ENCODE measurements at regions not wholly inside any gene's neighbourhood (a gene's known extent, or its start where the extent isn't known, plus 50 kb on each side); places are given as distances from the start of the nearest gene placed in this dataset.

- Histone ChIP-seq H3K4me1 (ENCODE audit: control insufficient read depth, insufficient read depth, low read length) (no peaks in the 10 kb centered on the region), H3K4me3 (ENCODE audit: low read length) (no peak overlapping the region), H3K9me3 (ENCODE audit: control insufficient read depth, low read length) (no peaks in the 10 kb centered on the region), H3K27ac (ENCODE audit: low read depth, low read length) (no peak overlapping the region), H3K27me3 (ENCODE audit: control insufficient read depth, insufficient read depth, low read length, poor library complexity, severe bottlenecking) (no peaks in the 10 kb centered on the region), H3K9ac (ENCODE audit: extremely low read depth, low read length, poor library complexity, severe bottlenecking) (no peak overlapping the region), H3K36me3 (ENCODE audit: control insufficient read depth, insufficient read depth, low read length) (no peaks in the 10 kb centered on the region)
- peak; percentile 93 for DNase-seq
- H3K9me3 Mint-ChIP-seq, result no peaks in the 10 kb centered on the region
- 66 to 100% methylated on average over 2 to 4 of the region's 4 CpGs for WGBS, 2 experiments (ENCODE audit: insufficient coverage in 1 of 2, insufficient read length in 1 of 2)
- no peak overlapping the region for H3K27ac Mint-ChIP-seq
- peaks cover 10% of the 10 kb centered on the region for H3K27me3 Mint-ChIP-seq (ENCODE audit: insufficient read depth)
- peak; percentile 89 for TF ChIP-seq CTCF (conservative IDR thresholded peaks at IDR 0.05)
- H3K4me1 Mint-ChIP-seq, result no peaks in the 10 kb centered on the region
- H3K36me3 Mint-ChIP-seq (ENCODE audit: low read depth), result no peaks in the 10 kb centered on the region
- H3K4me3 Mint-ChIP-seq, result no peak overlapping the region
These were observed 616.6 kb upstream of the FSHR start for GRCh38 chr2:49770919-49771318.

GRCh38 chr2:49767316-49767715 lies 613.0 kb upstream of the FSHR start:
- H3K27me3 ChIP-seq (ENCODE audit: control insufficient read depth, insufficient read depth, low read length, poor library complexity, severe bottlenecking), result no peaks in the 10 kb centered on the region
- H3K9me3 ChIP-seq (ENCODE audit: control insufficient read depth, low read length), result no peaks in the 10 kb centered on the region
- no peaks in the 10 kb centered on the region for H3K4me1 ChIP-seq (ENCODE audit: control insufficient read depth, insufficient read depth, low read length)
- H3K4me3 ChIP-seq (ENCODE audit: low read length), result no peak overlapping the region
- no peaks in the 10 kb centered on the region for H3K36me3 Mint-ChIP-seq (ENCODE audit: low read depth)
- H3K4me3 Mint-ChIP-seq, result no peak overlapping the region
- TF ChIP-seq CTCF (conservative IDR thresholded peaks at IDR 0.05), result no peak
- H3K9me3 Mint-ChIP-seq, result no peaks in the 10 kb centered on the region
- H3K27ac ChIP-seq (ENCODE audit: low read depth, low read length), result no peak overlapping the region
- no peak for DNase-seq
- H3K9ac ChIP-seq (ENCODE audit: extremely low read depth, low read length, poor library complexity, severe bottlenecking), result no peak overlapping the region
- H3K4me1 Mint-ChIP-seq, result no peaks in the 10 kb centered on the region
- H3K27ac Mint-ChIP-seq, result no peak overlapping the region
- no peaks in the 10 kb centered on the region for H3K36me3 ChIP-seq (ENCODE audit: control insufficient read depth, insufficient read depth, low read length)
- 90 to 91% methylated on average over 2 to 3 of the region's 3 CpGs for WGBS, 2 experiments (ENCODE audit: insufficient coverage in 1 of 2, insufficient read length in 1 of 2)
- H3K27me3 Mint-ChIP-seq (ENCODE audit: insufficient read depth), result peaks cover 10% of the 10 kb centered on the region

- Mint-ChIP-seq H3K27me3 (ENCODE audit: insufficient read depth) (peaks cover 15% of the 10 kb centered on the region), H3K27ac (no peak overlapping the region), H3K36me3 (ENCODE audit: low read depth) (no peaks in the 10 kb centered on the region), H3K4me1 (peaks cover 2% of the 10 kb centered on the region), H3K9me3 (no peaks in the 10 kb centered on the region), H3K4me3 (no peak overlapping the region)
- no peak for TF ChIP-seq CTCF (conservative IDR thresholded peaks at IDR 0.05)
- Histone ChIP-seq H3K4me3 (ENCODE audit: low read length) (no peak overlapping the region), H3K27ac (ENCODE audit: low read depth, low read length) (no peak overlapping the region), H3K27me3 (ENCODE audit: control insufficient read depth, insufficient read depth, low read length, poor library complexity, severe bottlenecking) (peaks cover 12% of the 10 kb centered on the region), H3K9me3 (ENCODE audit: control insufficient read depth, low read length) (no peaks in the 10 kb centered on the region), H3K36me3 (ENCODE audit: control insufficient read depth, insufficient read depth, low read length) (no peaks in the 10 kb centered on the region), H3K9ac (ENCODE audit: extremely low read depth, low read length, poor library complexity, severe bottlenecking) (no peak overlapping the region), H3K4me1 (ENCODE audit: control insufficient read depth, insufficient read depth, low read length) (no peaks in the 10 kb centered on the region)
- 100% methylated on average over 1 to 3 of the region's 3 CpGs for WGBS, 2 experiments (ENCODE audit: insufficient coverage in 1 of 2, insufficient read length in 1 of 2)
- no peak for DNase-seq
These were observed 601.5 kb upstream of the FSHR start for GRCh38 chr2:49755777-49756176.
